A673 (cell line): ENCODE measurements at regions not wholly inside any gene's neighbourhood (a gene's known extent, or its start where the extent isn't known, plus 50 kb on each side); places are given as distances from the start of the nearest gene placed in this dataset.

Source experiments
- BruUV-seq: library from RNA; stranded (reverse); fragments of 400-500 nt; replicated peaks from 2 replicates; lab custom pipeline; 2021; lab: Mats Ljungman, UMichigan
- CTCF ChIA-PET: fragments of 300-600 bp; sonication (Branson Sonifier 250); formaldehyde crosslinking; loops from one replicate; lab custom pipeline; 2022; ENCODE audit warnings: antibody characterized with exemption; lab: Charles Lee
- POLR2A ChIA-PET: fragments of 300-600 bp; sonication (Branson Sonifier 250); formaldehyde crosslinking; loops from one replicate; lab custom pipeline; 2022; ENCODE audit warnings: antibody characterized with exemption; ENCODE audit not compliant: low non-redundant PET; lab: Charles Lee
- DNase-seq: peaks from one replicate; pipeline ENCODE4 v3.0.0-alpha.2; 2015; ENCODE audit warnings: low spot score
- H3K27ac ChIP-seq: fragments of 200-600 bp; sonication (generic); 2 replicates; pipeline ENCODE4 v1.5.1; 2016; ENCODE audit warnings: mixed run types, low read depth, mild to moderate bottlenecking, mixed read lengths, antibody characterized with exemption, low read length; ENCODE audit not compliant: poor library complexity, severe bottlenecking
- H3K27me3 ChIP-seq: fragments of 200-600 bp; sonication (generic); replicated peaks from 2 replicates; pipeline ENCODE4 v1.6.1; 2017; ENCODE audit warnings: mixed run types, low read depth, mild to moderate bottlenecking, mixed read lengths, antibody characterized with exemption, low read length; ENCODE audit not compliant: insufficient read depth, poor library complexity
- H3K36me3 ChIP-seq: fragments of 200-600 bp; sonication (generic); 2 replicates; pipeline ENCODE4 v1.6.1; 2016; ENCODE audit warnings: mixed run types, mild to moderate bottlenecking, mixed read lengths, antibody characterized with exemption, low read length; ENCODE audit not compliant: insufficient read depth, poor library complexity, severe bottlenecking
- H3K4me1 ChIP-seq: fragments of 200-600 bp; sonication (generic); 2 replicates; pipeline ENCODE4 v1.6.1; 2017; ENCODE audit warnings: mixed run types, mild to moderate bottlenecking, mixed read lengths, antibody characterized with exemption, low read length; ENCODE audit not compliant: insufficient read depth, poor library complexity, severe bottlenecking
- H3K4me3 ChIP-seq: fragments of 200-600 bp; sonication (generic); 2 replicates; pipeline ENCODE4 v1.5.1; 2016; ENCODE audit warnings: low read depth, mixed run types, mild to moderate bottlenecking, mixed read lengths, low read length; ENCODE audit not compliant: poor library complexity, severe bottlenecking
- H3K9me3 ChIP-seq: fragments of 200-600 bp; sonication (generic); 2 replicates; pipeline ENCODE4 v1.6.1; 2016; ENCODE audit warnings: mixed run types, low read depth, mild to moderate bottlenecking, mixed read lengths, antibody characterized with exemption, low read length; ENCODE audit not compliant: poor library complexity, severe bottlenecking
- CTCF ChIP-seq: fragments of 300-800, 200-600 bp; sonication (generic); conservative IDR thresholded peaks from 2 replicates; pipeline ENCODE4 v1.5.1; 2017; ENCODE audit warnings: low read depth, mild to moderate bottlenecking, antibody characterized with exemption, low read length, moderate library complexity, mixed read lengths
- EZH2 ChIP-seq: fragments of 200-600 bp; sonication (generic); IDR thresholded peaks from 2 replicates; pipeline ENCODE4 v1.6.1; 2017; ENCODE audit warnings: borderline replicate concordance, low read depth, mild to moderate bottlenecking, mixed read lengths, antibody characterized with exemption, low read length; ENCODE audit not compliant: poor library complexity, severe bottlenecking
- intact Hi-C: fragments of 100-400 bp; cut with micrococcal nuclease; formaldehyde crosslinking; loops from one replicate; pipeline ENCODE4 v1.10.0; 2022; ENCODE audit not compliant: unreplicated experiment

- no TSS peak for BruUV-seq
- Histone ChIP-seq H3K27me3 (no peaks in the 10 kb centered on the region), H3K27ac (no peak overlapping the region), H3K9me3 (no peaks in the 10 kb centered on the region), H3K4me3 (no peak overlapping the region), H3K36me3 (no peaks in the 10 kb centered on the region), H3K4me1 (no peaks in the 10 kb centered on the region)
- ChIA-PET POLR2A (no interaction called here), CTCF (no interaction called here)
- intact Hi-C loops, result no loop called here
- no peak for DNase-seq
- TF ChIP-seq EZH2, result no peak
Measured at GRCh38 chr3:73321286-73321999, 260.0 kb downstream of the EBLN2 start.

GRCh38 chr3:73324203-73325155 lies 263.0 kb downstream of the EBLN2 start:
- TF ChIP-seq EZH2 (no peak), CTCF (no peak)
- peak; percentile 12 for DNase-seq
- intact Hi-C loops, result no loop called here
- H3K9me3 ChIP-seq, result no peaks in the 10 kb centered on the region
- no peak overlapping the region for H3K4me3 ChIP-seq
- H3K27me3 ChIP-seq, result no peaks in the 10 kb centered on the region
- no peak overlapping the region for H3K27ac ChIP-seq
- ChIA-PET CTCF (no interaction called here), POLR2A (no interaction called here)
- no TSS peak for BruUV-seq
- no peaks in the 10 kb centered on the region for H3K36me3 ChIP-seq
- no peaks in the 10 kb centered on the region for H3K4me1 ChIP-seq

- H3K27me3 ChIP-seq, result no peaks in the 10 kb centered on the region
- no peak overlapping the region for H3K27ac ChIP-seq
- no peaks in the 10 kb centered on the region for H3K4me1 ChIP-seq
- intact Hi-C loops, result no loop called here
- no peaks in the 10 kb centered on the region for H3K36me3 ChIP-seq
- no peaks in the 10 kb centered on the region for H3K9me3 ChIP-seq
- ChIA-PET POLR2A (no interaction called here), CTCF (no interaction called here)
- TF ChIP-seq EZH2 (no peak), CTCF (no peak)
- H3K4me3 ChIP-seq, result no peak overlapping the region
- no peak for DNase-seq
- BruUV-seq, result no TSS peak
Measured at GRCh38 chr3:73326396-73326795, 264.9 kb downstream of the EBLN2 start.
